ENCODE measurements at regions not wholly inside any gene's neighbourhood (a gene's known extent, or its start where the extent isn't known, plus 50 kb on each side); places are given as distances from the start of the nearest gene placed in this dataset.

GRCh38 chr4:84232309-84233095 lies 266.6 kb downstream of the NKX6-1 start:
- H3K9ac ChIP-seq (ENCODE audit: insufficient read depth in 1 of 2, low read depth in 2 of 2, low read length in 2 of 2), result no peak overlapping the region
- no TSS peak for BruUV-seq (replicated peaks)
- 8% methylated on average over 7 of the region's 7 CpGs for WGBS (ENCODE audit: insufficient coverage, low coverage, missing lambda C conversion rate)
- POLR2A ChIA-PET, result interaction anchor here (0.9 to 1.1 kb wide), 2 partner anchors 11 kb away, joined by 3 to 4 read pairs; no protein-coding TSS in a partner anchor
- H3K27ac ChIP-seq (ENCODE audit: extremely low read depth, low read depth, low read length), result no peak overlapping the region
- no peaks in the 10 kb centered on the region for H4K20me1 ChIP-seq (replicated peaks; ENCODE audit: control insufficient read depth, insufficient read depth, low read length)
- no peaks in the 10 kb centered on the region for H3K27me3 ChIP-seq (ENCODE audit: control insufficient read depth in 2 of 2, insufficient read depth in 2 of 2, low read length in 2 of 2)
- intact Hi-C loops (cut with micrococcal nuclease) (no loop called here), in situ Hi-C loops (cut with MboI) (no loop called here)
- no peak overlapping the region for H3K4me3 ChIP-seq
- H3K36me3 ChIP-seq (ENCODE audit: control insufficient read depth, insufficient read depth, low read length), result no peaks in the 10 kb centered on the region
- H2AFZ ChIP-seq (ENCODE audit: low read depth, low read length), result no peak overlapping the region
- no peak for ATAC-seq
- H3K79me2 ChIP-seq (ENCODE audit: control insufficient read depth, insufficient read depth, low read length), result no peaks in the 10 kb centered on the region
- CTCF ChIA-PET (ENCODE audit: low intra/inter-chr PET ratio), result no interaction called here
- H3K4me2 ChIP-seq (ENCODE audit: insufficient read depth, low read length), result no peak overlapping the region
- no peaks in the 10 kb centered on the region; the same call in 1 of the 2 replicates for H3K9me3 ChIP-seq (replicated peaks; ENCODE audit: control insufficient read depth, insufficient read depth, low read depth, low read length)
- no peaks in the 10 kb centered on the region for H3K4me1 ChIP-seq (replicated peaks in 1 of 2; ENCODE audit: control insufficient read depth in 2 of 2, insufficient read depth in 2 of 2, low read length in 2 of 2)
- no peak for FAIRE-seq
- DNase-seq (ENCODE audit: extremely low read depth in 1 of 4, low spot score in 3 of 4), result peak in 1 of 4 experiments; percentile 5
- no peaks in the 10 kb centered on the region for H3K9me1 ChIP-seq (ENCODE audit: control insufficient read depth, insufficient read depth, low read length)
- TF ChIP-seq MYNN (IDR thresholded peaks at IDR 0.05) (no peak), MYNN (CRISPR knock-in tag; IDR thresholded peaks at IDR 0.05) (no peak), KLF16 (IDR thresholded peaks at IDR 0.05) (no peak), NKRF (IDR thresholded peaks at IDR 0.05; ENCODE audit: borderline replicate concordance) (no peak), ZNF583 (CRISPR knock-in tag; IDR thresholded peaks at IDR 0.05) (no peak), RERE (CRISPR knock-in tag; IDR thresholded peaks at IDR 0.05; ENCODE audit: borderline replicate concordance) (no peak), ARID4B (CRISPR knock-in tag; IDR thresholded peaks at IDR 0.05) (no peak), THAP7 (CRISPR knock-in tag; IDR thresholded peaks at IDR 0.05) (no peak)

All from K562 (cell line).